Kasumi-1 (cell line): ENCODE measurements at regions not wholly inside any gene's neighbourhood (a gene's known extent, or its start where the extent isn't known, plus 50 kb on each side); places are given as distances from the start of the nearest gene placed in this dataset.
A peak's percentile ranks its signal among the peaks of the same experiment; 100 is the strongest.

Experiments used
- DNase-seq, 2 experiments: peaks; one replicate each; lab custom pipeline; 2025; lab: John Stamatoyannopoulos, UW

DNA sequence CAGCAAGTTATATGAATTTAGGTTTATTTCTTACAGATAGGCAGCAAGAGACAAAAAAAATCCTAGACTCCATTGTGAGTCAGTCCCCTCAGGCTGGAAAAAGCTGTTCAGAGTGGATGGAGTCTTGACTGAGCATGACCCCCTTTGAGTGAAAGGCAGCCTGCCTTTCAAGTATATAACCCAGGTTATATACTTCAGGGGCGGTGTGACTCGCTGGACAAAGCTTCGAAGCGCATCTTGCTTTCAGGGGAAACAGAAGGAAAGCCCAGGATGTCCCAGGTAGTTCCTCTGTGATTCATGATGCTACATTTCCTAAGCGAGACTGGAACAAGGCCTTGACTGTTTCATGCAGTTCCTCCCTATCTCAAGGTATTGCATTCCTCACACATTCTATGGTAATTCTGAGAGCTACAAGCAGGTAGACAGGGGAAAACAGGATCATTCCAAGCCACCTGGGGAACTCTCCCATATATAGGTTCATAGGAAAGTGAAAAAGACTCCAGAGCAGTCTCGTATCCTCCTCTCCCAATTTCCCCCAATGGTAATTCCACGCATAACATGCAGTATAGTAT lies 1244.1 kb upstream of the CDH6 start:
- DNase-seq, result no peak

DNA sequence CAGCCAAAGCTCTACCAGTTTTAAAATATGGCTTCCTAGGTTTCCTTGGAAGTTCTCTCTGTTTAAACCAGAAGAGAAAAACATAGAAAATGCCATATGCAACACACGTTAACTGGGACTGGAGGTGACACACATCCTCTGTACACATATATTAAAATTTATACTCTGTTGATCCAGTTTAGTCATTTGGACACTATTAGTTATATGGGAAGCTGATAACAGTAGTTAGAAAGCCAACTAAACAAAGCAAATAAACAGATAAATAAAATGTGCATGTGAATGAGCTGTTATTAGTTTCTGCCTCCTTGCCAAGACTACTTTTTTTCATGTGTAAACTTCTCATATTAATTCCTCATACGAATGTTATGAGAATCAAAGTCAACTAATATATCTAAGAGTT lies 1249.2 kb upstream of the CDH6 start:
- DNase-seq, result no peak

- no peak for DNase-seq
Observed at GRCh38 chr5:29942089-29942488, 1251.4 kb upstream of the CDH6 start.

DNA sequence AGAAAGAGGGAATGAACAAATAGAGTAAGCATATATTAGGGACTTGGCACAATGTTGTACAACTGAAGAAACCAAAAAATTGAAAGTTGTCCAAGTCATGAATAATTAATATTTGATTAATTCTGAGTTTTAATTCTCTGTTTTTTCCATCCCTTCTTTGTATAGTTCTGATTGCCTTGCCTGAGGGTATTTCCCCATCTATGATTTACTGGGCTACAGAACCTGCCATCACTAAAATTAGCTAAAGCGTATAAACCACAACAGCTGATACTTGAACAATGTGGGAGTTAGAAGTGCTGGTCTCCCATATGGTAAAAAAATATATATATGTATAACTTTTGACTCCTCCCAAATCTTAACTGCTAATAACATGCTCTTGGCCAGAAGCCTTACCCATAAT lies 1253.5 kb upstream of the CDH6 start:
- DNase-seq, result no peak

DNA sequence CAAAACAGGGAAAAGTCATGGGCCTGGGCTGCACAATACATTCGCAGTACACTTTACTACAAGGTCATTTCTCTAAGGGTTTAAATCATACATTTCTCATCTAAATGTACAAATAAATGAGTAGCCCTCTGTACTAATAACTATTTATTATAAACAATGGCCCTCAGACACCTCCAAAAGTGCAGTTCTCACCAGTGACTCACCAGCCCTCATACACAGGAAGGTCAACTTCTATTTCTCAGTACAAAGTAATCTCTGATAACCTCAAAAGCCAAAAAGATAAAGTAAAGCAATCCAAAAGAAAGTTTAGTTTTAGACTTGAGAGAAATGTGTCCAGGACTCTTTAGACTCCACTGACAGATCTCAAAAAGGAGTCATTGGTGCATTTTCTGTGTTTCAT lies 1258.1 kb upstream of the CDH6 start:
- DNase-seq, result no peak

DNA sequence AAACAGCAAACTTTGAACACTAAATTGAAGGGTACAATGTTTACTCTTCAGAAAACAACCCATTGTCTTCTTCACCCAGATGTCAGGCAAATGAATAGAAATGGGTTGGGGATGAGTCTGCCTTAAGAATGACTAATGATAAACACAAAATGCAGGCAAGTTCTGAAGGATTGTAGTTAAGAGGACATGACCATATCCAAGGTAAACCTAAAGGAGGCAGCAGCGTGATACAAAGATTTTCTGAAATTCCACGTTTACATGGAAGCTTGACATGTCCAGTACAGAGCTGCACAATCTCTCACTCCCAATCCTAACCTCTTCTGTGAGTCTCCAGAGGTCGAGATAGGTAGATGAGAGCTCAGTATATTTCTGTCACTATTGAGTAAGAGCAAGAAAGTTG lies 1263.2 kb upstream of the CDH6 start:
- DNase-seq, result no peak

DNA sequence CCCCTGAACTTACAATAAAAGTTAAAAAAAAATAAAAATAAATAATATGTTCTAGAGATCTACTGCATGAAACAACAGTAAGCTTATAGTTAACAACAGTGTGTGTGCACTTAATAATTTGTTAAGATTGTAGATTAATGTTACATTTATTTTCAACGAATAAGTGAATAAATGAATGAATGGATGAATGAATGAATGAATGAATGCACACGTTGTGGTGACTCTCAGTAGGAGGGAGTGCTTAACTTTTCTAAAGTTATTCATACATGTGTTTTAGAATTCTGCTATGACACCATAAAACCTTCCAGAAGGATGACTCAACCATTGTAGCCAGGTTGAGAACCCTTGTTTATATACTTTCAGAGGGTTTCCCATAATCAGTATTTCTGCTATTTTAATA lies 1269.4 kb upstream of the CDH6 start:
- DNase-seq, result no peak

DNA sequence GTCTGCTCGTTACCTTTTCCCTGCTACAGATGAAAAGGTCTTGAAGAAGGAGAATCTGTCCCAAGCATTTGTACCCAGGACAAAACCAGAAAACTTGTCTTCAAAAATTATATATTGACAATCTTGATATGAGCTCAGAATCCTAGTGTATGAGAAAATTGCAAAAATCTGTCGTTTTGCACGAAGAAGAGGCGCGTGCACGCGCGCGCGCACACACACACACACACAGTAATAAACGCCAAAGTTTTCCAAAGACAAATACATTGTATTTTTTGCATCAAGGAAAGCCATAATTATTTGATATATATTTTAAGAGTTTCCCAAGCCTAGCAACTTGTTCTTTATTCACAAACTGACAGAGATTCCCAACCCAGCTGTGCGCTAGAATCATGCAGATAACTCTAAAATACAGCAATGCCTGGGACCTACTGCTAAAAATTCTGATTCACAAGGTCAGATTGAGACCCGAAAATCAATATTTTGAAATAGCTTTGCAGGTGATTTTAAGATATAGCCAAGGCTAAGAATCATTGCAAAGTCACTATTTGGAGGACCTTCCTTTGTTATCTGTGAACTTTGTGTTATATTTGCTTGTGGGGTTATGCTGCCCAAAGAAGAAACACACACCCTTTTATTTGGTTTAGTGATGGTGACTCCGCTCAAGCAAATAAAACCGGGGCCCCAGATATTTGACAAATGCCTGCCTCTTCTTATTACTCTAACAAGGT lies 1287.7 kb upstream of the CDH6 start:
- no peak for DNase-seq

- no peak for DNase-seq
Observed at GRCh38 chr5:29902859-29903258, 1290.6 kb upstream of the CDH6 start.

- no peak for DNase-seq
Observed at GRCh38 chr5:29899583-29899982, 1293.9 kb upstream of the CDH6 start.

GRCh38 chr5:29897916-29898315 lies 1295.6 kb upstream of the CDH6 start:
- no peak for DNase-seq

- DNase-seq, result peak in 1 of 2 experiments; percentile 2
Observed at GRCh38 chr5:29896646-29897045, 1296.8 kb upstream of the CDH6 start.

DNA sequence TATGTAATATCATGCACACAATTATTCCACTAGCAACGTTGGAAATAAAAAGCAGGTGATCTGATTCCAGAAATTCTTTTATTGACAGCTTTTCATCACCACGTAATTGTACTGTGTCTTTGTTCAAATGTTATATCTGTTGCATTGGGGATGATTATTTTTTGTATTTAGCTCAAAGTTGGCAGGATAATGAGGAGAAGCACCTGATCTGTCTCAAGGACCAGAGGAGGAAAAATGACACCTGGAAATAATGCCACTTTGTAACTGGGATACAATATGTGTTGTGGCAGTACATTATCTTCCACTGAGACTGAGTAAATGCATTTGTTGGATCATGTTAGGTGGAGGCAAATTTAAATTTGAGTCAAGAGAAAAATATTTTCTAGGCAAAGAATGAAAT lies 1298.8 kb upstream of the CDH6 start:
- no peak for DNase-seq

DNA sequence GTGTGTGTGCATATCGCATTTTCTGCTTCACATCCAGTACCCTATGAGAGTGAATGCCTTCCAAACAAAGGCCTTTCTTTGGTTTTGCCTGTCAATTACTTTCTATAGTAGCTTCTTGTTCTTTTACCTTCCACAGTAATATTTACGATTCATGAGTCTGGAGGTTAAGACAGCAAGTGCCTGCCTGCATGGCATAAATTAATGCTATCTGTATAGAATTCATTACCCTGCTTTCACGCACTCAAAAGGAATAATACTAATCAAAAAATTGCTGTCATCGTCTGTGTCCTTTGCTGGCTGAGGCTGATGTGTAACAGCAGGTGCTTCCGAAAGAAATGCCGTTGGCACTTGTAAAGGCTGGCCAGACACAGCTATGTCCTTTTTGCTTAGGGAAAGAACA lies 1304.4 kb upstream of the CDH6 start:
- no peak for DNase-seq

- no peak for DNase-seq
Observed at GRCh38 chr5:29885595-29885994, 1307.9 kb upstream of the CDH6 start.

DNA sequence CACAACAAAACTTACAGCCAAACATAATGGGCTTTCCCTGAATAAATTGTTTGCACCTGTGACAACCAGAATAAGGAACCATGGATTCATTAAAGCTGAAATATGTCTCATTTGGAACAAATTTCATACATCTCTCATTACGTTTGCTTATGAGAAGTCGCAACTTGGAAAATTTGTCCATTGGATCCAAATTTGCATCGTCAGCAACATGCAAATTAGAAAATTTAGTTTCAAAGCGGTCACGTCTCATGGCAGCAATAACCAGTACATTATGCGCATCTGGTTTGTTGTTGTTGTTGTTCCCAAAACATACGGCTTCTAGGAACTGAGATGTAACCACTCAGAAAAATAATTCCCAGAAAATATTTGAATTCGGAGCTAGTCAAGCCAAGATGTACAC lies 1311.5 kb upstream of the CDH6 start:
- no peak for DNase-seq

- no peak for DNase-seq
Observed at GRCh38 chr5:29879401-29879800, 1314.1 kb upstream of the CDH6 start.

GRCh38 chr5:29878599-29878998 lies 1314.9 kb upstream of the CDH6 start:
- no peak for DNase-seq

DNA sequence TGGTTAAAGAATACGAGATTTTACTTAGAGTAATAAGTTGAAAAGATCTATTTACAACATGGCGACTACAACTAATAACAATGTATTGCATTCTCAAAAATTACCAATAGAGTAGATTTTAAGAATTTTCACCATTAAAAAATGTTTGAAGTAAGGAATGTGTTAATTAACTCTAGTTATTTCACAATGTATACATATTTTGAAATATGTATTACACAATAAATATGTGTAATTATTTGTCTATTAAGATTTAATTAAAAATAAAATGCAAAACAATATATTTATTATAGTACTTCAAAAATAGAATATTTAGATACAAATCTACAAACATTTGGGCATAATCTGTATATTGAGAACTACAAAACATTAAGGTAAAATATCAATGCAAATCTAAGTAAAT lies 1326.3 kb upstream of the CDH6 start:
- no peak for DNase-seq

DNA sequence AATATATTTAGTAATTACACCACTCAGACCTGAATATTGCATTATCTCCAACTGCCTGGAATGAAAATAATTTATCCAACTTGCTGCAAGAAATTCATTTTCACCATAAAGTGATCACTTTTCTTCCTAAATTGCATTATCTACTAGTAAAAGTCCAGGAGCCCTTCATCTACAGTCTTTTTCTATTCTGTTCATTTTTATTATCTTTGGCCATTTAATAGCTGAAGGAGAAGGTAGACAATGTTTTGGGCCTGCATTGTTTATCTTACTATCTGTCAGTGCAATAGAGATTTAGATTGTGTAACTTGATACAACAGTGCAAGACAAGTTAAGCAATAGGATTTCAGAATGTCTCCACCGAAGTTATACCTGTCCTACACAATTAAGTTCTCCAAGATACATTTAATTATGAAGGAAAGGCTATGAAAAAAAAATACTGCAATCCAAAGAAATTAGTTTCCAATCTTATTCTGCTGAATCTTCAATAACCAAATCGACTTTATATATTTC lies 1339.7 kb upstream of the CDH6 start:
- DNase-seq, result no peak

- no peak for DNase-seq
Observed at GRCh38 chr5:29852329-29852728, 1341.2 kb upstream of the CDH6 start.

DNA sequence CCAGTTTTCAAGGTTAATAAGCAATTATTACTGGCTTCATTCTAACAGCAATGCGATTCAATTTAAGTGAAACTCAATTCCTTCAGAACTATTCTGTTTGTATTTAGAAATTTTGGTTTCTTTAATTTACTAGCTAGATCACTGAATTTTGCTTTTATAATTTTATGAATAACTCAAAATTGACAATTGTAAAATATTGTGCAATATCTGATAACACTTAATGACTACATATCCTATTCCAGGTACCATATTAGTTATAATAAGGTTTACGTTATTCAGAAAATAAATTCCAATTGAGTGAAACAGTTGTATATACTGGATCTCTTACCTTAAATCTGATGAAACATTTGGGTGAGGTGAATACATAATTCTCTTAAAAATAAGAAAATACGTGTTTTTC lies 1348.3 kb upstream of the CDH6 start:
- no peak for DNase-seq

GRCh38 chr5:29833394-29833793 lies 1360.1 kb upstream of the CDH6 start:
- DNase-seq, result no peak

DNA sequence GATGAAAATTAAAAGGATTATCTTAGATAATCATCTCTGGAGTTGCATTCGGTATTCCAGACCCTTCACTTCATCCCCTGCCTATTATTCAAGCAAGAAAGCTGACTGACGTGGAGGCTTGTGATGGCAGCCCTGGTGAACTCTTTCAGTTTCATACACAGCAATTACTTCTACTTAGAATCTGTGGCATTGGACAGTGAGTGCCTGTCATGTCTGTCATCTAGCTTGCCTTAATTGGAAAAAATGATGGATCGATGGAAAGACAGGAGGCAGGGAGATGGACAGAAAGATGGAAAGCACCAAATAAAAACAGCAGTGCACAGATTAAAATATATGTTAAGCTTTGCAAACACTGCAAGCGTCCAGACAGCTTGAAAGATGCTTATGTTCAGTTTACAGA lies 1371.0 kb upstream of the CDH6 start:
- no peak for DNase-seq
